Upper lobe of left lung (tissue), 4 donors: ENCODE measurements at regions not wholly inside any gene's neighbourhood (a gene's known extent, or its start where the extent isn't known, plus 50 kb on each side); places are given as distances from the start of the nearest gene placed in this dataset.

Experiments used
- CTCF ChIP-seq, 6 experiments: fragments of 450-650 bp in 4 of 6; fragments of 200-600 bp in 2 of 6; sonication (generic) in 2 of 6; IDR thresholded peaks; one replicate each; pipeline ENCODE4 v1.5.1; 2016 to 2019; ENCODE audit warnings: antibody characterized with exemption in 6 of 6
- EP300 ChIP-seq, 4 donors: sonication (generic); formaldehyde crosslinking; IDR thresholded peaks; one replicate each; pipeline ENCODE4 v1.5.1; 2017; ENCODE audit warnings: antibody characterized with exemption in 4 of 4, control low read depth in 2 of 4
- POLR2A ChIP-seq, 4 donors: fragments of 450-650 bp; IDR thresholded peaks; one replicate each; pipeline ENCODE4 v1.5.1; 2016 to 2017; ENCODE audit warnings: antibody characterized with exemption in 4 of 4, mild to moderate bottlenecking in 2 of 4

- TF ChIP-seq POLR2A (IDR thresholded peaks at IDR 0.05) (no peak), CTCF (IDR thresholded peaks at IDR 0.05) (no peak), EP300 (IDR thresholded peaks at IDR 0.05) (no peak)
Measured at GRCh38 chr15:88729581-88729980, 73.7 kb upstream of the ACAN start.
